Cardiac septum (tissue), 1 donor: ENCODE measurements at regions not wholly inside any gene's neighbourhood (a gene's known extent, or its start where the extent isn't known, plus 50 kb on each side); places are given as distances from the start of the nearest gene placed in this dataset.

ENCODE experiments used
- DNase-seq: peaks from one replicate; pipeline ENCODE4 v3.0.0-alpha.2; 2020; ENCODE audit warnings: low spot score
- intact Hi-C: fragments of 100-400 bp; cut with DNase I; formaldehyde crosslinking; loops from one replicate; pipeline ENCODE4 v1.14.0; 2022
- donor health status: DM: no; HTN: no; CAD: no.

GRCh38 chr13:80584306-80584705, 243.4 kb upstream of the SPRY2 start:
- DNase-seq = no peak
- intact Hi-C loops = no loop called here

DNA sequence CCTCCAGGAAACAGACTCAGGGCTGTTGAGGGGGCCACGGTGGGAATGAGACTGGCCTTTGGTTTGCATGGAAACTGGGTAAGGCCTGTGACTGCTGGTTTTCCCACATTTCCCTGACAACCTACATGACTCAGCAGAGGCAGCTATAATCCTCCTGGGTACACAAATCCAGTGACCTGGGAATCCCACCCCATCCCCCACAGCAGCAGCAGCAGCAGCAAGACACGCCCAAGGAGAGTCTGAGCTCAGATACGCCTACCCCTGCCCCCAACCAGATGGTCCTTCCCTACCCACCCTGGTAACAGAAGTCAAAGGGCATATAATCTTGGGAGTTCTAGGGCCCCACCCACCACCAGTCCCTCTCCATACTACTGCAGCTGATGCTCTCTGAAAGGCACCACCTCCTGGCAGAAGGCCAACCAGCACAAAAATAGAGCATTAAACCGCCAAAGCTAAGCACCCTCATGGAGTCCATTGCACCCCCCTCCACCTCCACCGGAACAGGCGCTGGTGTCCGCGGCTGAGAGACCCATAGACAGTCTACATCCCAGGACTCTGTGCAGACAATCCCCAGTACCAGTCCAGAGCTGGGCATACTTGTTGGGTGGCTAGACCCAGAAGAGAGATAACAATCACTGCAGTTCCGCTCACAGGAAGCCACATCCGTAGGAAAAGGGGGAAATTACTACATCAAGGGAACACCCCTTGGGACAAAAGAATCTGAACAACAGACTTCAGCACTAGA, 237.2 kb upstream of the SPRY2 start:
- intact Hi-C loops = no loop called here
- no peak for DNase-seq

GRCh38 chr13:80577285-80577684, 236.4 kb upstream of the SPRY2 start:
- DNase-seq = no peak
- intact Hi-C loops = no loop called here

DNA sequence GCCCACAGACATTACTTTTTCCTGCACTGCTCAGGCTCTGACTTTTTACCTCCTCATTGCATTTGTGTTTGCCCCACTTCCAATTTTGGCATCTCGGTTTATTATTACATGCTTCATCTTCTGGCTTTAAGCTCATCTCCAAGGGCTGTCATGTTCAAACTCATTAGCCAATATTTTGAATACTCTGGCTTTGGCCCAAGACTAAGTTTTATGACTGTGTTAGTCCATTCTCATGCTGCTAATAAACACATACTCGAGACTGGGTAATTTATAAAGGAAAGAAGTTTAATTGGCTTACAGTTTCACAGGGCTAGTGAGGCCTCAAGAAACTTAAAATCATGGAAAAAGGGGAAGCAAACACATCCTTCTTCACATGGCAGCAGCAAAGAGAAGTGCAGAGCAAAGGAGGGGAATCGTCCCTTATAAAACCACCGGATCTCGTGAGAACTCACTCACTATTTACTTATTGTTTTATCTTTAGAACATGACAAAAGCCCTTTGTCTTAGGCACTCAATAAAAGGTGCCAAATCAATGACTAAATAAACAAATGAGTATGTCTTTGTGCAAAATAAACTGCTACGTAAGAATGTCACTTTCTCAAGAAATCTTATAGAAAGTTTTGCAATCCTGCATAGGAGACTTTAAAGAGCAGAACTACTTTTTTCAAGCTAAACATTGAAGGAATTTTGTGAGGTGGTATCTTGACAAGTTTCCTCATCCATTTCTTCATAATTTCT, 233.4 kb upstream of the SPRY2 start:
- DNase-seq = no peak
- intact Hi-C loops = no loop called here

DNA sequence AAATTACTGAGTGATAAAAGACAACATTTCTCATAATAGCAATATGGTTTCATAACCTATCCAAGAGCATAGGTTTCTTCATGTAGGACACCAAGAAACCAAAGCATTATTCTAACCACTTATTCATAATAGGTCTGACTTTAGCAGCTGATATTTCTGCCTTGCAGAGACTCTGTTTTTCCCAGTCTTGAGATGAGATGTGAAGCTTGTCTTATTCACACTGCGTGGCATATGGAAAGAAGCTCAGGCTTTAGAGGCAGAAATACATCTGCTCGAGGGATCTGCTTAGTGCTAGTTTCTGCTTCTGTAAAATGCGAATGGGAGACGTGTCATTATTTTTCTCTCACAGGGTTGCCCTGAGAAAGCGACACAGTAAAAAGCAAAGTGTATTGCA, 232.0 kb upstream of the SPRY2 start:
- DNase-seq = no peak
- intact Hi-C loops = no loop called here

- intact Hi-C loops = no loop called here
- DNase-seq = no peak
These were observed 231.5 kb upstream of the SPRY2 start for GRCh38 chr13:80572308-80572922.

DNA sequence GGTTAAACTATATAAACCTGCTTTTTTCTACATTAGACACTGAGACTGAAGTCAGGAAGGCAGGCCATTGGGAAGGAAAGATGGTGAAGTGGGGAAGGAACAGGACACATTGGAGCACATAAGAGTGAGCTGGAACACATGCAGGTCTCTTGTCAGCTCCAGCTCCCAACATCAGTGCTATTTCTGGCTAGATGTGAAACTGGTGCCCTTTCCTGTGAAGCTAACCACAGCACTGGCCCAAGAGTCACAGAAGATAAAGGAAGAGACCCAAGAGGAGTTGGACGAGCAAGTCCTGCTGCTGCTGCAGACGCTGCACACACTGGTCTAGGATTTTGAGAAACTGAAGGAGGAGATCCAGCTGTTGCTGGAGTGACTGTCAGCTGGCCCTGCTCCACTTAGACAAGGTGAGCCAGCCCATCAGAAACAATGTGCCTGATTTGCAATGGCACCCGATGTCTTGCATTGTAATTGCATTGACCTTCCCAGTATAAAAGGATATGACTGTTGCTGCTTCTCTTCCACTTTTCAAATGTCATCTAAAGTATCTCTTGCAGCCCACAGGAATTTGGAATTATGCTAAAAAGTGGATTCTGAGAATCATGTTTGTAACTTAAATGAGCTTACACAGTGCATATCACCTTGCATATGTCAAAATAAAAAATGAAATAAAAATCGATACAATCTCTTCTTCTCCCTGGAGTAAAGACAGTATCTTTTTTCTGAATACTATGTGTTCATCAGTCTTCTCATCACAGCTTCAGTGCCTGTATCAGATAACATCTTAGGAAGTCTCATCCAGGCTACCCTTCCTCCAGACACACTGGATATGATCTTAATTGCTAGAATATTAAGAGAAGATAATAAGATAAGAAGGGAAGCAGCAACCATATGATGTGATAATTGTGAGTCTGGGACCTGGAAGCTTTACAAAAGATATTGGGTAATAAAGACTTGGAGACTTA, 230.7 kb upstream of the SPRY2 start:
- DNase-seq = no peak

GRCh38 chr13:80563439-80563838, 222.5 kb upstream of the SPRY2 start:
- no peak for DNase-seq
- intact Hi-C loops = no loop called here

More for the DNA sequence above, 230.7 kb upstream of the SPRY2 start:
- intact Hi-C loops = no loop called here

GRCh38 chr13:80562433-80563156, 221.7 kb upstream of the SPRY2 start:
- no peak for DNase-seq
- intact Hi-C loops = no loop called here

- no peak for DNase-seq
- intact Hi-C loops = no loop called here
These were observed 219.7 kb upstream of the SPRY2 start for GRCh38 chr13:80560609-80561008.

- DNase-seq = no peak
- intact Hi-C loops = no loop called here
These were observed 219.0 kb upstream of the SPRY2 start for GRCh38 chr13:80559944-80560343.

DNA sequence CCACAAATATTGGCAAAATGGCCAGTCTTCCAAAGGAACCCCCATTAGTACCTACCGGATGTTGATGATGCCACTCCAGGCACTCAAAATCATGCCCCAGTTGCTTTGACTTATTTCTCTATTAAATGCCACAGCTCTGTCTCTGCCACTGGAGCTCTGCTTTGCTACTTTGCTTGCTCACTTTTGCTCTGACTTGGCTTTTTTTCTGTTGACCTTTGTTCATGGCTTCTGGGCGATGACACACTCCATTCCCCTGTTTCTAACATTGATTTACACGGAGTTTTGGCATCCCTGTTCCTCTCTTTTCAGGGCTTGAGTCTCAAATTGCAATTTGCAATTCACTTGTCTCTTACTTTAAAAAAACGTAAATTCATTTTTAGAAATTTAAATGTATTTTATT, 217.1 kb upstream of the SPRY2 start:
- intact Hi-C loops = no loop called here
- no peak for DNase-seq

DNA sequence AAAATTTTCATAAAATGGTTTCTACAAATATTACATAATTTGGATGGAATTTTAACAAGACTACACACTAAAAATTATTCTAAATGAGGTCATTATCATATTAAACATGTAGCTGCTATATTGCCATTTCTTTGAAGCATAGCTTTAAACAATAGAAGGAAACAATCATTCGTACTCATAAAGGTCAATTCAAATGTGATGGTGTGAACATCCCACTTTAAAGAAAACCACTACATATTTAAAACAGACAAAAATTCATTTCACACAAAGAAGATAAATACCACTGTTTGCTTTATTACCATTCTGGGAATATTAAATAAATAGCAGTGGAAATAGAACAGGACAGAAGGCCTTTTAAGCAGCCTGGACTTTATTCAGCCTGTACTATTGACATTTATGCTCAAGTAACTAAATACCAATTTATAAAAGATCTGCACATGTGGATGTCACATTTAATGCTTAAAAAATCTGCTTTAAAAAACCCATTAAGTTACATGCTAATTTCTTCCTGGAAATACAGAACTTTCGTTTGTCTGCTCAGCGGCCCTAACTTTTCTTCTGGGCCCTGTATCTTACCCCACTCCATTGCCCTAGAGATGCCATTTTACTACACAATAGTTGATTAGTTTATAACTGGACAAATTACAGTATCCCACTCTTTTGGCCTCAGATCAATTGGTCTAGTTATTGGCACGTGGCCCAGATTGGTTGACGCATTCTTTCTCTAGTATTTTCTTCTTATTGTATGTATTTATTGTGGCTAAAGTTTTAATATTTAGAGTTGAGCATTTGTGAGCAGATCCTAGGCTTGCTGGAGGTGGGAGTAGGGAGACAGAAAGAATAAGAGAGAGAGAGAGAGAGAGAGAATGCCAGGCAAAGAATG, 215.1 kb upstream of the SPRY2 start:
- DNase-seq = no peak
- intact Hi-C loops = no loop called here

- DNase-seq = no peak
- intact Hi-C loops = no loop called here
These were observed 212.0 kb upstream of the SPRY2 start for GRCh38 chr13:80552851-80553440.

DNA sequence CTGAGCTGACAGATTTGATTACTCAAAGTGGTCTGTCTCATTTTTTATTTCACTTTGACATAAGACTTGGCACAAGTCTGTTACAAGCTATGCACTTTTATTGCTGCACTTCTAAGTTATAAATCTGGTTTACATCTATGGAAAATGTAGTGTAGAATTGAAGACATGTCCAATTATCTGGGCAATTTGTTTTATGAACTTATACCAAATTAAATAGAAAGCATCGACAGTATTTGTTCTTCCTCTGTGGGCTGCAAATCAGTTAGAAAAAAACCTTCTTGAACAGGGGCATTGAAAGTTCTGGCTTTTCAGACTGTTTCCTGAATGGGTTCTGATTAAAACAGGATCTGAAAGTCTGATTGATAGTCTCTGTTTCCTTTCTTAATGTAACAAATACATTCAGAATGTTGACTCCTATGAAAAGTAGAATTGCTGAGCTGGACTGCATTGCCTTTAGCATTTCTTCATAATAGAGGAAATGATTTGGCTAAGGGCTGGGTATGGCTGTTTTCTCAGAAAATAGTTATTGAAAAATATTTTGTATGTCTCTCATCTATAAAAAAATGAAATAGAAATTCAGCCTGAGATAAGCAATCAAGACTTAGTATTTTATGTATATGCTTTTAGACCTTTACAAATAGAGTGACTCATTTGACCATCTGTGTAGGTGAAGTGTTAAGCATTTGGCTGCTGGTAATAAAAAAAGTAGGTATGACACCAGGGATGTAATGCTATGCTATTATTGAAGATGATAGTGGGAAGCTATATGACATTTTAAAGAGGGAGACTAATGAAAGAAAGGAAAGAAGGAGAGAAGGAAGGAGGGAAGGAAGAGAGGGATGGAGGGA, 210.9 kb upstream of the SPRY2 start:
- intact Hi-C loops = no loop called here
- no peak for DNase-seq

DNA sequence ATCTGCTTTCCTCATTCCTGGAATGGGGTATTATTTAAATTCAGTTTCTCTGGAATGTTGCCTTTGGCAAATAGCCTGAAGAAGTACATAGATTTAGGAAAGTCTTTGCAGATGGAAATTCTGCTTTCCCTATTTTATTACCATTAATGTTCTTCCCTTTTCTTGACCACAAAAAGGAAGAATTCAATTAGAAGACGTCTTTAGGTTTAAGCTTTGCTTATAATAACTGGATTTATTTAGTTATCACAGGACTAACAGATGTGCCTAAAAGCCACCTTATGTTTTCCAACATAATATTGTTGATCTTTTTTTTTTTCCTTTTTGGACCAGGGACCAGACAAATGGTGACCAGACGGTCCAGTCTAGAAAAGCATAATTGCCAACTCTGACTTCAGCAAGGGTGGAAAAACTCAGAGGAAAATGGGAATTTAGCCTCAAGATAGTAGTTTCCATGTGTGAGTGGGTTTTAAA, 210.1 kb upstream of the SPRY2 start:
- intact Hi-C loops = no loop called here
- DNase-seq = no peak

DNA sequence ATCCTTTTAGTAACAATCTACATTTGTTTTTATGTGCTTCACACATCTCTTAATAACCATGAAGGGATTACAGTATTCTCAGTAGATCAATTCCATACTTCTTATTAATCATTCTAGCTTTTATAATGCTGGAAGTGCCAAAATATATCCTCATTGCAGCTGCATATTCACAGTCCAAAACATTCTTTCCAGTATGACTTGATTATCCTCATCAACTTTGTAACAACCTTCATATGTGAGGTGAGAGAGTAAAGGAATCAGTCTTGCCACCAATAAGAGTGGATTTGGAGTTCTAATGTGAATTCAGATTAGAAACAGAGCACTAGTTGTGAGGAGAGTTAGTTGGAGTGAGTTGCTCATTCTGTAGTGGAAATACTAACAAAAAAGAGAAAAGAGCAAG, 208.0 kb upstream of the SPRY2 start:
- no peak for DNase-seq

More for the DNA sequence above, 208.0 kb upstream of the SPRY2 start:
- intact Hi-C loops = loop anchor here (5.0 kb wide), 1 partner anchor 77 kb away; no protein-coding TSS in a partner anchor
